ENCODE measurements at regions not wholly inside any gene's neighbourhood (a gene's known extent, or its start where the extent isn't known, plus 50 kb on each side); places are given as distances from the start of the nearest gene placed in this dataset.

DNA sequence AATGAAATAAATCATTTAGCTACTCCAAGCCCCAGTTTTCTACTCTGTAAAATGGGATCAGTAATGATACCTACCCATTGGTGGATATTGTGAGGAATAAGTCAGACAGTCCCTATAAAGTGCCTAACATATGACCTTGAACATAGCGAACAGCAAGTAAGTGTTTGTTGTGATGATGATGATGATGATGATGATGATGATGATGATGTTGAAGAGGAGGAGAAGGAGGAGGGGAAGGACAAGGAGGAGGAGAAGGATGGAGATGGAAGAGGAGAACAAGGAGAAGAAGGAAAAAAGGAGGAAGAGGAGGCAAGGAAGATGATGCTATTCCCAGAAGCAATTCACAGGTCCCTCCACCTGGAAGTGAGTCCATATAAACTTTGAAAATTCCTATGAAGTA is 264.3 kb downstream of the MAFB start:
- TF ChIP-seq, protein P1, sequence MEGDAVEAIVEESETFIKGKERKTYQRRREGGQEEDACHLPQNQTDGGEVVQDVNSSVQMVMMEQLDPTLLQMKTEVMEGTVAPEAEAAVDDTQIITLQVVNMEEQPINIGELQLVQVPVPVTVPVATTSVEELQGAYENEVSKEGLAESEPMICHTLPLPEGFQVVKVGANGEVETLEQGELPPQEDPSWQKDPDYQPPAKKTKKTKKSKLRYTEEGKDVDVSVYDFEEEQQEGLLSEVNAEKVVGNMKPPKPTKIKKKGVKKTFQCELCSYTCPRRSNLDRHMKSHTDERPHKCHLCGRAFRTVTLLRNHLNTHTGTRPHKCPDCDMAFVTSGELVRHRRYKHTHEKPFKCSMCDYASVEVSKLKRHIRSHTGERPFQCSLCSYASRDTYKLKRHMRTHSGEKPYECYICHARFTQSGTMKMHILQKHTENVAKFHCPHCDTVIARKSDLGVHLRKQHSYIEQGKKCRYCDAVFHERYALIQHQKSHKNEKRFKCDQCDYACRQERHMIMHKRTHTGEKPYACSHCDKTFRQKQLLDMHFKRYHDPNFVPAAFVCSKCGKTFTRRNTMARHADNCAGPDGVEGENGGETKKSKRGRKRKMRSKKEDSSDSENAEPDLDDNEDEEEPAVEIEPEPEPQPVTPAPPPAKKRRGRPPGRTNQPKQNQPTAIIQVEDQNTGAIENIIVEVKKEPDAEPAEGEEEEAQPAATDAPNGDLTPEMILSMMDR (IDR thresholded peaks at IDR 0.05) = no peak
- no peak for TF ChIP-seq POLR2A (IDR thresholded peaks at IDR 0.05)
- no peak for TF ChIP-seq POLR2AphosphoS5 (IDR thresholded peaks at IDR 0.05)

Data from sigmoid colon (tissue), 4 donors.